H1 (cell line): ENCODE measurements at regions not wholly inside any gene's neighbourhood (a gene's known extent, or its start where the extent isn't known, plus 50 kb on each side); places are given as distances from the start of the nearest gene placed in this dataset.

Experiments used
- TAF7 ChIP-seq: optimal IDR thresholded peaks from 2 replicates; pipeline ENCODE3; 2011; ENCODE audit warnings: low read depth, mild to moderate bottlenecking, inconsistent platforms, low read length, moderate library complexity, borderline replicate concordance

DNA sequence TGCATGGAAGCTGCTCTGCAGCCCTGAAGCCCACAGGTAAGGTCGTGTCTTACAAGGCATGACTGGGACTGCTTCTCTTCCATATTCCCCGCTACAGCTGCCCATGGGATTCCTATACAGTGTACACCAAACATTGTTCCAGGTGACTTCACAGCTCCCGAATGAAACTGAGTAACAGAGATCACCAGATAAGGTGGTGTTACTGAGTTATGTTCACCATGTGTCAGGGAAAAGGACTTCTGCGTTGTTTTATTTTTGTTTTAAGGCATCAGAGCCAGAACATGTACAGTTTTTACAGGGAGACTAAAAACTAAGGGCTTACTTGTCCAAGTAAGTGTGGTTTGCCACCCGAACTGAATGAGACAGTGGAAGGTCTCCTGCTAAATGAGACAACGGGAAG is 138.3 kb downstream of the CD83 start (continued):
- no peak for TF ChIP-seq TAF7
